ENCODE measurements at regions not wholly inside any gene's neighbourhood (a gene's known extent, or its start where the extent isn't known, plus 50 kb on each side); places are given as distances from the start of the nearest gene placed in this dataset.
"Not testable (repeated sequence)": the region's sequence is repeated elsewhere in the genome, so short reads cannot be mapped to it uniquely, and the experiment has no call there.

DNA sequence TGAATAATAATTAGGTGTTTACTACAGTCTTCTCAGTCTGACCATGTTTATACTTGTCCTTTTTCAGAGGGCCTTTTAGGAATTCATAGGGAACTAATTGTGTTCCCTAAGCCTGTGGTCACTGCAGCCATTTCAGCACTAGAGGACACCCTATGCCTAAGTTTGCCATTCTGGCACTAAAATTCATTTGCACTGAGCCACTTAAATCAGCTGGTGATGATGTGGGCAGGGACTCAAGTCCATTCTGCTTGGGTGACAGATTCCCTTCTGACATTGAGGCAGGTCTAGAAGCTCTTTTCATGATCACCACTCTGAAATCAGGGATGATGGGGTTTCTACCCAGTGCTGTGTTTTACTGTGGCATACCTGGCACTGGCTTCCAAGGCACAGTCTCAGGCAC lies 1178.9 kb upstream of the DIAPH2 start:
- Histone ChIP-seq H3K9me3 (ENCODE audit: low read length) (peaks cover 12% of the 10 kb centered on the region; the same call in 1 of the 2 replicates), H3K4me2 (ENCODE audit: low read depth, low read length, poor library complexity, severe bottlenecking) (no peak overlapping the region), H3K27ac (ENCODE audit: low read length) (no peak overlapping the region), H3K27me3 (ENCODE audit: low read length) (no peaks in the 10 kb centered on the region), H4K20me1 (ENCODE audit: insufficient read depth, low read depth, low read length) (no peaks in the 10 kb centered on the region), H3K4me3 (ENCODE audit: low read length) (no peak overlapping the region), H3K9me2 (replicated peaks; ENCODE audit: insufficient read depth, low read length) (no peaks in the 10 kb centered on the region), H3K4me1 (ENCODE audit: low read length) (no peaks in the 10 kb centered on the region), H3K9ac (ENCODE audit: low read length) (no peak overlapping the region), H3K79me2 (ENCODE audit: low read length) (no peaks in the 10 kb centered on the region), H3K36me3 (ENCODE audit: insufficient read depth, low read length) (no peaks in the 10 kb centered on the region), H2AFZ (ENCODE audit: low read length) (no peak overlapping the region)
- no peak for DNase-seq

DNA sequence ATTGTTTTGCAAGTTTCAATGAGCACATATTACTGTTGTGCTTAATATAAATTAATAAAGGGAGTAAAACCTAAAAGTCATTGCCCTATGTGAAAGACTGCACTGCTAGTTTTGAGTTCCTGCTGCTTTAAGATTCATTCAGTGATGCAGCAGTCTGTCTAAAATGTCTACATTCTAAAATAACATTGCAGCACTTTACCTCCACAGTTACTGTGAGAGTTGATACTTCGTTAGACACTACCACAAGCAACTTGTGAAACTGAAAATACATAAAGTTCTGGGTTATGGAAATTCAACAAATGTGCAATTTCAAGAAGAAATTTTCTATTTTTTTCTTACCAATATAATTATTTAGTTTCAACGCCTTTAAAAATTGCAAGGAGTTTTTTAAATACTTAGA lies 1175.2 kb upstream of the DIAPH2 start:
- Histone ChIP-seq H3K4me3 (ENCODE audit: low read length) (no peak overlapping the region), H3K79me2 (ENCODE audit: low read length) (no peaks in the 10 kb centered on the region), H3K27me3 (ENCODE audit: low read length) (no peaks in the 10 kb centered on the region), H3K9ac (ENCODE audit: low read length) (no peak overlapping the region), H4K20me1 (ENCODE audit: insufficient read depth, low read depth, low read length) (no peaks in the 10 kb centered on the region), H3K4me2 (ENCODE audit: low read depth, low read length, poor library complexity, severe bottlenecking) (no peak overlapping the region), H3K36me3 (ENCODE audit: insufficient read depth, low read length) (no peaks in the 10 kb centered on the region), H2AFZ (ENCODE audit: low read length) (no peak overlapping the region), H3K4me1 (ENCODE audit: low read length) (no peaks in the 10 kb centered on the region), H3K9me2 (replicated peaks; ENCODE audit: insufficient read depth, low read length) (no peaks in the 10 kb centered on the region), H3K9me3 (ENCODE audit: low read length) (peaks cover 14% of the 10 kb centered on the region; the same call in 1 of the 2 replicates), H3K27ac (ENCODE audit: low read length) (no peak overlapping the region)
- no peak for DNase-seq

DNA sequence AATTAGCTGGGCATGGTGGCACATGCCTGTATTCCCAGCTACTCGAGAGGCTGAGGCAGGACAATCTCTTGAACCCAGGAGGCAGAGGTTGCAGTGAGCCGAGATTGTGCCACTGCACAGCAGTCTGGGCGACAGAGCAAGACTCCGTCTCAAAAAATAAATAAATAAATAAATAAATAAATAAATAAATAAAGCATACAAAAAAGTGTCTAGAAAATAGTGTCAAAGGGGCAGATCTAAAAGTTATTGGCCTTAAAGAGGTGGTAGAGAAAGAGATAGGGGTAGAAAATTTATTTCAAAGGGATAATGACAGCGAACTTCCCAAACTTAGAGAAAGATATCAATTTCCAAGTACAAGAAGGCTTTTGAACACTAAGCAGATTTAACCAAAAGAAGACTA lies 1160.6 kb upstream of the DIAPH2 start:
- H3K9me3 ChIP-seq (ENCODE audit: low read length), result peaks cover 31% of the 10 kb centered on the region
- H2AFZ ChIP-seq (ENCODE audit: low read length); H3K4me1 ChIP-seq (ENCODE audit: low read length): not testable (repeated sequence)

DNA sequence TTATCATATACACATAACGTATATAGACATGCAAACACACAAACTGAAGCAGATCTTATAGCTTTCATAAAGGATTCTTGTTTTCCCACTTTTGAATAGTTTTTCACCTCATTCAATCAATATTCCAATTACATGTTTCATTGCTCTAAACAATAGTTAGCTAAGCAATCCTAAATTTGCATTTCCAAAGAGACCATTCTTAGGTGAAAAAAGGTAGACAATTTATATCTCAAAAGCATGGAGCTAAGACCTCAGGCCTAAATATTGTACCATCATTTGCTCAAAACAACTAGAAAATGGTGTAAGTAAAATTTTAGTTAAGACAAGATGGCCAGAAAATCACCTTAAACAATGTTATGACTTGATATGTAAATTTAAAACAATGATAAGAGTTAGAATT lies 1148.5 kb upstream of the DIAPH2 start:
- Histone ChIP-seq H3K79me2 (ENCODE audit: low read length) (no peaks in the 10 kb centered on the region), H3K9me2 (replicated peaks; ENCODE audit: insufficient read depth, low read length) (no peaks in the 10 kb centered on the region), H4K20me1 (ENCODE audit: insufficient read depth, low read depth, low read length) (no peaks in the 10 kb centered on the region), H3K36me3 (ENCODE audit: insufficient read depth, low read length) (no peaks in the 10 kb centered on the region), H3K4me3 (ENCODE audit: low read length) (no peak overlapping the region), H3K4me1 (ENCODE audit: low read length) (no peaks in the 10 kb centered on the region), H2AFZ (ENCODE audit: low read length) (no peak overlapping the region), H3K9me3 (ENCODE audit: low read length) (peaks cover 18% of the 10 kb centered on the region; the same call in 1 of the 2 replicates), H3K4me2 (ENCODE audit: low read depth, low read length, poor library complexity, severe bottlenecking) (no peak overlapping the region), H3K9ac (ENCODE audit: low read length) (no peak overlapping the region), H3K27ac (ENCODE audit: low read length) (no peak overlapping the region), H3K27me3 (ENCODE audit: low read length) (no peaks in the 10 kb centered on the region)
- no peak for DNase-seq

More for the DNA sequence above, 1160.6 kb upstream of the DIAPH2 start:
- not testable (repeated sequence) for H3K4me3 ChIP-seq (ENCODE audit: low read length); H3K9ac ChIP-seq (ENCODE audit: low read length); H3K27ac ChIP-seq (ENCODE audit: low read length); H3K36me3 ChIP-seq (ENCODE audit: insufficient read depth, low read length); H3K27me3 ChIP-seq (ENCODE audit: low read length); H3K79me2 ChIP-seq (ENCODE audit: low read length); H3K4me2 ChIP-seq (ENCODE audit: low read depth, low read length, poor library complexity, severe bottlenecking); H4K20me1 ChIP-seq (ENCODE audit: insufficient read depth, low read depth, low read length); H3K9me2 ChIP-seq (replicated peaks; ENCODE audit: insufficient read depth, low read length); DNase-seq

DNA sequence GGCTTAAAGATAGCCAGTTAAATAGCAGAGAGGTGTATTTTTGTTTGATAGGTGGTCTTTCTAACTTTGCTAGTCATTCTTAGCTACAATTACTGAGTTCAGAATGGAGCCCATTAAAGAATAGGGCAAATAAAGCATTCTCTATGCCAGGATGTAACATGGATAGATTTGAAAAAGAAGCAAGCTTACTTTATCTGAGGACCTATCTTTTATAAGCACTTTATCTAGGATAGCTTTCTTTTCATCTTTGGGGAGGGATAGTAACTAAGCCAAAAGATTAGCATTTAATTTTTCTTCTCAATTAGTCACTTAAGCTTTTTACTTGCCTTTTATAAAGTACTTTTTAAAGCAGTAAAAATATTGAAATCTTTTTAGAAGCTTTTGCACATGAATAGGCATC lies 1148.0 kb upstream of the DIAPH2 start:
- Histone ChIP-seq H3K9me3 (ENCODE audit: low read length) (peaks cover 16% of the 10 kb centered on the region; the same call in 1 of the 2 replicates), H3K27ac (ENCODE audit: low read length) (no peak overlapping the region)

DNA sequence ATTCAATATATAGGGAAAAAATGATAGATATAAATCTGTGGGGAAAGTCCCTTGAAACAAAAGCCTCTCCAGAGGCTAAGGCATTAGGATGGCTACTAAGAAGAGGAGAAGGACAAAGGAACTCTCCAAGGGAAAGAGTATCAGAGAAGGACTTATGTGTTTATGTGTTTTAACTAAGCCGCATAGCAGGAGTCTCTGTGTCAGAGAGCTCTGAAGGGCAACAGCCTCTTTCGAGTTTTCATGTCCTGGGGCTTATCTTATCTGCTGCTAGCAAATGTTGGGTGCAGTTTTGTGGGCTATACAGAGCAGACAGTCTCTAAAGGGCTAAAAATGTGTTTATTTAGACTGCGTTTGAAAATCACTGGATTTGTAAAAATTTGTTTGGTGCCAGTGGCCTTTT lies 1145.6 kb upstream of the DIAPH2 start:
- H3K36me3 ChIP-seq (ENCODE audit: insufficient read depth, low read length), result no peaks in the 10 kb centered on the region
- no peak overlapping the region for H3K27ac ChIP-seq (ENCODE audit: low read length)
- no peak overlapping the region for H2AFZ ChIP-seq (ENCODE audit: low read length)
- no peak overlapping the region for H3K4me2 ChIP-seq (ENCODE audit: low read depth, low read length, poor library complexity, severe bottlenecking)
- no peaks in the 10 kb centered on the region for H3K79me2 ChIP-seq (ENCODE audit: low read length)
- no peak for DNase-seq
- peaks cover 20% of the 10 kb centered on the region; the same call in 1 of the 2 replicates for H3K9me3 ChIP-seq (ENCODE audit: low read length)
- no peaks in the 10 kb centered on the region for H3K9me2 ChIP-seq (replicated peaks; ENCODE audit: insufficient read depth, low read length)
- H3K9ac ChIP-seq (ENCODE audit: low read length), result no peak overlapping the region
- H3K27me3 ChIP-seq (ENCODE audit: low read length), result no peaks in the 10 kb centered on the region
- no peaks in the 10 kb centered on the region for H4K20me1 ChIP-seq (ENCODE audit: insufficient read depth, low read depth, low read length)
- no peak overlapping the region for H3K4me3 ChIP-seq (ENCODE audit: low read length)
- H3K4me1 ChIP-seq (ENCODE audit: low read length), result no peaks in the 10 kb centered on the region

More for the DNA sequence above, 1148.0 kb upstream of the DIAPH2 start:
- H2AFZ ChIP-seq (ENCODE audit: low read length), result no peak overlapping the region
- no peak overlapping the region for H3K4me2 ChIP-seq (ENCODE audit: low read depth, low read length, poor library complexity, severe bottlenecking)
- H3K4me1 ChIP-seq (ENCODE audit: low read length), result no peaks in the 10 kb centered on the region
- H3K79me2 ChIP-seq (ENCODE audit: low read length), result no peaks in the 10 kb centered on the region
- no peak overlapping the region for H3K9ac ChIP-seq (ENCODE audit: low read length)
- H4K20me1 ChIP-seq (ENCODE audit: insufficient read depth, low read depth, low read length), result no peaks in the 10 kb centered on the region
- no peaks in the 10 kb centered on the region for H3K9me2 ChIP-seq (replicated peaks; ENCODE audit: insufficient read depth, low read length)
- no peak overlapping the region for H3K4me3 ChIP-seq (ENCODE audit: low read length)
- H3K27me3 ChIP-seq (ENCODE audit: low read length), result no peaks in the 10 kb centered on the region
- DNase-seq, result no peak
- no peaks in the 10 kb centered on the region for H3K36me3 ChIP-seq (ENCODE audit: insufficient read depth, low read length)

DNA sequence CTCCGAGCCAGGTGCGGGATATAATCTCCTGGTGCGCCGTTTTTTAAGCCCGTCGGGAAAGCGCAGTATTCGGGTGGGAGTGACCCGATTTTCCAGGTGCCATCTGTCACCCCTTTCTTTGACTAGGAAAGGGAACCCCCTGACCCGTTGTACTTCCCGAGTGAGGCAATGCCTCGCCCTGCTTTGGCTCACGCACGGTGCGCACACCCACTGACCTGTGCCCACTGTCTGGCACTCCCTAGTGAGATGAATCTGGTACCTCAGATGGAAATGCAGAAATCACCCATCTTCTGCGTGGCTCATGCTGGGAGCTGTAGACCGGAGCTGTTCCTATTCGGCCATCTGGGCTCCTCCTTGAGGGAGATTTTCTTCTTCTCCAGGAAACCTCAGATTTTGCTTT lies 1135.1 kb upstream of the DIAPH2 start:
- not testable (repeated sequence) for H2AFZ ChIP-seq (ENCODE audit: low read length); H3K4me2 ChIP-seq (ENCODE audit: low read depth, low read length, poor library complexity, severe bottlenecking); H3K27me3 ChIP-seq (ENCODE audit: low read length); H3K79me2 ChIP-seq (ENCODE audit: low read length); H3K36me3 ChIP-seq (ENCODE audit: insufficient read depth, low read length); H4K20me1 ChIP-seq (ENCODE audit: insufficient read depth, low read depth, low read length); H3K27ac ChIP-seq (ENCODE audit: low read length); DNase-seq; H3K9me2 ChIP-seq (replicated peaks; ENCODE audit: insufficient read depth, low read length); H3K4me3 ChIP-seq (ENCODE audit: low read length); H3K9ac ChIP-seq (ENCODE audit: low read length); H3K9me3 ChIP-seq (ENCODE audit: low read length); H3K4me1 ChIP-seq (ENCODE audit: low read length)

DNA sequence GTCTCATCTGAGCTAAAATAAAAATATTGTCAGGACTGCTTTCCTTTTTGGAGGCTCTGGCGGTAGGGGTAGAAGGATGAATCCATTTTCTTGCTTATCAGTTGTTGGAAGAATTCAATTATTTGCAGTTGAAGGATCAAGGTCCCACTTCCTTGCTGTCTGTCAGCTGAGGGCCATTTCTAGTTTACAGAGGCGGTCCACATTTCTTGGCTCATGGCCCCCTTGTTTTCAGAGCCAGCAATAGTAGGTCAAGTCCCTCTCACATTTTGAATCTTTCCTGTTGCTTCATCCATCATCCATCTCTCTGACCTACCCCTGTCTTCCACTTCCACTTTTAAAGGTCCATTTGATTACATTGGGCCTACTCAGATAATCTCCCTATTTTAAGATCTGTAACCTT lies 1099.3 kb upstream of the DIAPH2 start:
- H3K27ac ChIP-seq (ENCODE audit: low read length), result no peak overlapping the region
- peaks cover 1% of the 10 kb centered on the region for H3K4me1 ChIP-seq (ENCODE audit: low read length)
- no peaks in the 10 kb centered on the region for H3K27me3 ChIP-seq (ENCODE audit: low read length)
- no peaks in the 10 kb centered on the region for H4K20me1 ChIP-seq (ENCODE audit: insufficient read depth, low read depth, low read length)
- H3K9me2 ChIP-seq (replicated peaks; ENCODE audit: insufficient read depth, low read length), result no peaks in the 10 kb centered on the region
- DNase-seq, result no peak
- H3K4me2 ChIP-seq (ENCODE audit: low read depth, low read length, poor library complexity, severe bottlenecking), result no peak overlapping the region
- no peak overlapping the region for H3K9ac ChIP-seq (ENCODE audit: low read length)
- no peaks in the 10 kb centered on the region for H3K9me3 ChIP-seq (ENCODE audit: low read length)
- no peaks in the 10 kb centered on the region for H3K79me2 ChIP-seq (ENCODE audit: low read length)
- H2AFZ ChIP-seq (ENCODE audit: low read length), result no peak overlapping the region
- H3K4me3 ChIP-seq (ENCODE audit: low read length), result no peak overlapping the region
- no peaks in the 10 kb centered on the region for H3K36me3 ChIP-seq (ENCODE audit: insufficient read depth, low read length)

DNA sequence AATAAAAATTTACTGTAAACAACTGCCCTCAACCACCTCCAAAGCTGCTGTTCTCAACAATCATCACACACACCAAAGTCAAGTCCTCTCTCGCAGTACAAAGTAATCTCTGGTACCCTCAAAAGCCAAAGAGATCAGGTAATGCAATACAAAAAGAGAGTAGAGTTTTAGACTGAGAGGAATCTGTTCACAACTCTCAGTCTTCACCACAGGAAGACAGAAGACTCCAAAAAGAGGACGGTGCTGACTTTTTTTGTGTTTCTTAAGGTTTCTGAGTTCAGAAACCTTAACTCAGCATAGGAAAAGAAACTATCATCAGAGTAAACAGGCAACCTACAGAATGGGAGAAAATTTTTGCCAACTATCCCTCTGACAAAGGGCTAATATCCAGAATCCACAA lies 1072.3 kb upstream of the DIAPH2 start:
- H3K9me3 ChIP-seq (ENCODE audit: low read length), result no peaks in the 10 kb centered on the region
- H3K27ac ChIP-seq (ENCODE audit: low read length), result no peak overlapping the region
- no peaks in the 10 kb centered on the region for H3K27me3 ChIP-seq (ENCODE audit: low read length)
- no peaks in the 10 kb centered on the region for H3K36me3 ChIP-seq (ENCODE audit: insufficient read depth, low read length)
- H3K4me2 ChIP-seq (ENCODE audit: low read depth, low read length, poor library complexity, severe bottlenecking), result no peak overlapping the region
- H3K79me2 ChIP-seq (ENCODE audit: low read length), result no peaks in the 10 kb centered on the region
- H3K4me1 ChIP-seq (ENCODE audit: low read length), result no peaks in the 10 kb centered on the region
- no peak for DNase-seq
- H3K9me2 ChIP-seq (replicated peaks; ENCODE audit: insufficient read depth, low read length), result no peaks in the 10 kb centered on the region
- H4K20me1 ChIP-seq (ENCODE audit: insufficient read depth, low read depth, low read length), result no peaks in the 10 kb centered on the region
- no peak overlapping the region for H2AFZ ChIP-seq (ENCODE audit: low read length)
- no peak overlapping the region for H3K9ac ChIP-seq (ENCODE audit: low read length)
- no peak overlapping the region for H3K4me3 ChIP-seq (ENCODE audit: low read length)

Measured in Karpas-422 (cell line).